IMR-90 (cell line): ENCODE measurements at regions not wholly inside any gene's neighbourhood (a gene's known extent, or its start where the extent isn't known, plus 50 kb on each side); places are given as distances from the start of the nearest gene placed in this dataset.

ENCODE experiments used
- ATAC-seq: fragments of 200-7000 bp; cut with Tn5 transposase; 2 replicates; pipeline ENCODE4 v1.9.1; 2020; ENCODE audit warnings: low read depth, mild to moderate bottlenecking, moderate library complexity
- BruUV-seq: library from RNA; stranded (reverse); fragments of 400-500 nt; replicated peaks from 2 replicates; lab custom pipeline; 2021; lab: Mats Ljungman, UMichigan
- CTCF ChIA-PET: fragments of 300-600 bp; formaldehyde crosslinking; extraction: SDS; loops from one replicate; lab custom pipeline; 2021; ENCODE audit warnings: antibody characterized with exemption; lab: Yijun Ruan, JAX
- POLR2A ChIA-PET: fragments of 300-600 bp; sonication (Branson Sonifier 250); formaldehyde crosslinking; loops from one replicate; lab custom pipeline; 2022; ENCODE audit warnings: antibody characterized with exemption; ENCODE audit not compliant: unreplicated experiment; lab: Charles Lee
- DNase-seq: peaks from one replicate; pipeline ENCODE4 v3.0.0; 2013
- H2AFZ ChIP-seq: replicated peaks from 2 replicates; pipeline ENCODE3; 2013; ENCODE audit warnings: low read length, mild to moderate bottlenecking; ENCODE audit not compliant: poor library complexity
- H2AK5ac ChIP-seq: 2 replicates; pipeline ENCODE4 v1.6.1; 2013; ENCODE audit warnings: low read depth, low read length, inconsistent platforms
- H2AK9ac ChIP-seq: replicated peaks from 2 replicates; pipeline ENCODE3; 2013; ENCODE audit warnings: mild to moderate bottlenecking, low read depth, low read length, moderate library complexity; ENCODE audit not compliant: poor library complexity
- H2BK120ac ChIP-seq: 2 replicates; pipeline ENCODE4 v1.6.1; 2013; ENCODE audit warnings: low read depth, low read length, inconsistent platforms
- H2BK15ac ChIP-seq: 3 replicates; pipeline ENCODE4 v1.6.1; 2013; ENCODE audit warnings: low read depth, low read length, inconsistent platforms
- H2BK20ac ChIP-seq: 2 replicates; pipeline ENCODE4 v1.6.1; 2013; ENCODE audit warnings: low read depth, mild to moderate bottlenecking, inconsistent platforms, low read length, moderate library complexity
- H2BK5ac ChIP-seq: 2 replicates; pipeline ENCODE4 v1.6.1; 2013; ENCODE audit warnings: mild to moderate bottlenecking, low read depth, low read length, inconsistent platforms; ENCODE audit not compliant: poor library complexity, severe bottlenecking
- H3K14ac ChIP-seq: replicated peaks from 2 replicates; pipeline ENCODE4 v1.6.1; 2013; ENCODE audit warnings: low read depth, low read length, inconsistent platforms
- H3K18ac ChIP-seq: 2 replicates; pipeline ENCODE4 v1.6.1; 2013; ENCODE audit warnings: low read depth, low read length, control low read depth
- H3K23ac ChIP-seq: 2 replicates; pipeline ENCODE4 v1.6.1; 2013; ENCODE audit warnings: low read depth, low read length, inconsistent platforms
- H3K27ac ChIP-seq: 2 replicates; pipeline ENCODE4 v1.5.1; 2013; ENCODE audit warnings: mild to moderate bottlenecking, control low read depth, low read length; ENCODE audit not compliant: insufficient read depth
- H3K27me3 ChIP-seq: 2 replicates; pipeline ENCODE4 v1.6.1; 2013; ENCODE audit warnings: low read length; ENCODE audit not compliant: control insufficient read depth, insufficient read depth
- H3K36me3 ChIP-seq: 2 replicates; pipeline ENCODE4 v1.6.1; 2013; ENCODE audit warnings: low read length, mixed read lengths; ENCODE audit not compliant: control insufficient read depth, insufficient read depth
- H3K4ac ChIP-seq: 2 replicates; pipeline ENCODE4 v1.6.1; 2013; ENCODE audit warnings: low read depth, low read length, inconsistent platforms
- H3K4me1 ChIP-seq: 2 replicates; pipeline ENCODE4 v1.6.1; 2013; ENCODE audit warnings: low read length, mixed read lengths; ENCODE audit not compliant: control insufficient read depth, insufficient read depth
- H3K4me2 ChIP-seq: 2 replicates; pipeline ENCODE4 v1.6.1; 2013; ENCODE audit warnings: low read depth, mild to moderate bottlenecking, control low read depth, low read length, moderate library complexity
- H3K4me3 ChIP-seq: 2 replicates; pipeline ENCODE4 v1.5.1; 2013; ENCODE audit warnings: low read depth, mild to moderate bottlenecking, control low read depth, low read length, moderate library complexity; ENCODE audit not compliant: insufficient read depth
- H3K56ac ChIP-seq: 2 replicates; pipeline ENCODE4 v1.6.1; 2013; ENCODE audit warnings: low read length, inconsistent platforms; ENCODE audit not compliant: insufficient read depth; ENCODE audit errors: extremely low read depth
- H3K79me1 ChIP-seq, 2 experiments: 2 replicates each; pipeline ENCODE4 v1.6.1; 2013; ENCODE audit warnings: low read length in 2 of 2, inconsistent platforms in 1 of 2, low read depth in 1 of 2
- H3K9ac ChIP-seq: 2 replicates; pipeline ENCODE4 v1.6.1; 2013; ENCODE audit warnings: low read depth, low read length, control low read depth
- H3K9me1 ChIP-seq: 2 replicates; pipeline ENCODE4 v1.6.1; 2013; ENCODE audit warnings: low read length, inconsistent platforms; ENCODE audit not compliant: insufficient read depth
- H3K9me3 ChIP-seq: 2 replicates; pipeline ENCODE4 v1.6.1; 2013; ENCODE audit warnings: low read length; ENCODE audit not compliant: control insufficient read depth, insufficient read depth
- H4K20me1 ChIP-seq: 2 replicates; pipeline ENCODE4 v1.6.1; 2013; ENCODE audit warnings: low read length, inconsistent platforms; ENCODE audit not compliant: insufficient read depth
- H4K5ac ChIP-seq: 2 replicates; pipeline ENCODE4 v1.6.1; 2013; ENCODE audit warnings: mild to moderate bottlenecking, low read depth, low read length, control low read depth
- H4K8ac ChIP-seq, 2 experiments: 2 replicates each; pipeline ENCODE4 v1.6.1; 2013; ENCODE audit warnings: low read depth in 2 of 2, low read length in 2 of 2, control low read depth in 1 of 2, inconsistent platforms in 1 of 2
- H4K91ac ChIP-seq: 2 replicates; pipeline ENCODE4 v1.6.1; 2013; ENCODE audit warnings: low read depth, low read length, inconsistent platforms; ENCODE audit not compliant: insufficient read depth
- BHLHE40 ChIP-seq: fragments of 150-350 bp; IDR thresholded peaks from 2 replicates; pipeline ENCODE4 v1.6.1; 2016; ENCODE audit warnings: mild to moderate bottlenecking, low read depth, low read length
- FOS ChIP-seq: fragments of 150-350 bp; IDR thresholded peaks from 2 replicates; pipeline ENCODE4 v1.6.1; 2016; ENCODE audit warnings: low read depth, low read length
- MAFK ChIP-seq: IDR thresholded peaks from 2 replicates; pipeline ENCODE4 v1.6.1; 2012; ENCODE audit warnings: low read depth, low read length, improper control_type of control experiment
- MXI1 ChIP-seq: IDR thresholded peaks from 2 replicates; pipeline ENCODE4 v1.6.1; 2012; ENCODE audit warnings: low read depth, mild to moderate bottlenecking, low read length, moderate library complexity, borderline replicate concordance
- NFE2L2 ChIP-seq: fragments of 150-350 bp; IDR thresholded peaks from 2 replicates; pipeline ENCODE4 v1.6.1; 2016; ENCODE audit warnings: low read depth, mild to moderate bottlenecking, low read length
- RFX5 ChIP-seq: IDR thresholded peaks from 2 replicates; pipeline ENCODE4 v1.8.0; 2012; ENCODE audit warnings: low read depth, mild to moderate bottlenecking, low read length, moderate library complexity
- WGBS, 2 experiments: methylation state at CpG; one replicate each; pipeline versions ENCODE4 v1.1.5 to v1.1.7; 2013; ENCODE audit warnings: missing lambda C conversion rate in 2 of 2; ENCODE audit not compliant: insufficient read length in 1 of 2; ENCODE audit errors: extremely low coverage in 2 of 2; 5-methylcytosine and 5-hydroxymethylcytosine counted together
- dilution Hi-C: fragments of 300-500 bp; cut with HindIII; formaldehyde crosslinking; loops from one replicate; pipeline ENCODE4 v1.14.3; 2018; ENCODE audit warnings: low sequenced_read_pairs; ENCODE audit not compliant: unreplicated experiment
- in situ Hi-C: fragments of 300-500 bp; cut with MboI; formaldehyde crosslinking; loops from 3 replicates; pipeline ENCODE4 v1.14.3; 2019; ENCODE audit warnings: low sequenced_read_pairs, inconsistent platforms, mixed read lengths
- intact Hi-C: fragments of 100-400 bp; cut with micrococcal nuclease; formaldehyde crosslinking; loops from 2 replicates; pipeline ENCODE4 v1.10.0; 2022
- TF ChIP-seq, protein P1 (sequence below): fragments of 150-350 bp; IDR thresholded peaks from 2 replicates; pipeline ENCODE4 v1.6.1; 2017; ENCODE audit warnings: mild to moderate bottlenecking, antibody characterized with exemption, low read length, low read depth

DNA sequence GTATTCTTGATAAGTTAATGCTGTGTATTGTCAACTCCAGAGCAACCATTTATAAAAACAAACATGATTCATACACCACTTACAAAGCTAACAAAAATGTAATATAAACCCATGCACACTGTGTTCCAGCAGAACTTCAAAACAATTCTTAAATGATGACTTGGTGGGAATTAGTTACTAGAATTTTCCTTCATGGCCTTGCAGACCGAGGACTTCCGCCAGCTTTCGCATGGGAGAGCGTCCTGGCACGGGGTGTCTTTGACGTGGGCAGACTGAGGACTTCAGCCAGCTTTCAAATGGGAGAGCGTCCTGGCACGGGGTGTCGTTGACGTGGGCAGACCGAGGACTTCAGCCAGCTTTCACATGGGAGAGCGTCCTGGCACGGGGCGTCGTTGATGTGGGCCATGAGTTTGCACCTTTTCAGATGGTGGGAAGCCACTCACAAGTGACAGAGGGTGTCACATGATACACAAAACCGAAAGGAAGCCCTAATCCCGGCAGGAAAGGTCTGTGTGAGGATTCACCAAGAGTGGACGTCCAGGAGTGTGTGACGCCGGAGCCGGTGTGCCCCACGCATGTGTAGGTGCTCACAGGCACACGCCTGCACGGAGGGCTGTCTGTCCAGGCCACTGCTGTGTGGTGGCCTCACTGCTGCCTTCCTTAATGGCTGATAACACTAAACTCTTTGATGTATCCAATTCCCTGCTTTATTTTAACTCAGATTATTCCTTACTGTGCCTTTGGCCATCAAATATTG is 211.3 kb upstream of the IRX4 start:
- dilution Hi-C loops: no loop called here
- ATAC-seq: no peak
- H2AFZ ChIP-seq: no peak overlapping the region

More for the DNA sequence above, 211.3 kb upstream of the IRX4 start:
- Histone ChIP-seq H3K14ac (no peak overlapping the region), H3K79me1 (no peaks in the 10 kb centered on the region), H3K27me3 (no peaks in the 10 kb centered on the region), H3K9ac (no peak overlapping the region), H2BK15ac (no peak overlapping the region), H2BK20ac (no peak overlapping the region), H3K36me3 (no peaks in the 10 kb centered on the region), H3K4ac (no peak overlapping the region), H3K9me3 (peaks cover 24% of the 10 kb centered on the region), H2BK120ac (no peak overlapping the region), H3K4me3 (no peak overlapping the region), H3K4me1 (no peaks in the 10 kb centered on the region), H2AK9ac (peak overlapping the region; percentile 55), H4K20me1 (no peaks in the 10 kb centered on the region), H3K56ac (no peak overlapping the region), H2BK5ac (no peak overlapping the region), H3K23ac (no peak overlapping the region), H3K18ac (no peak overlapping the region), H3K27ac (no peak overlapping the region), H2AK5ac (no peak overlapping the region), H4K8ac (no peak overlapping the region), H3K4me2 (no peak overlapping the region), H4K91ac (no peak overlapping the region), H3K9me1 (no peaks in the 10 kb centered on the region), H4K5ac (no peak overlapping the region)
- POLR2A ChIA-PET: no interaction called here
- in situ Hi-C loops (no loop called here), intact Hi-C loops (no loop called here)
- BruUV-seq: no TSS peak
- CTCF ChIA-PET: no interaction called here
- no peak for DNase-seq
- 32% methylated on average over 20 of the region's 24 CpGs; no CpG with 5 or more reads in 1 of the 2 experiments for WGBS, 2 experiments
- TF ChIP-seq NFE2L2 (no peak), RFX5 (no peak), MAFK (no peak), MXI1 (no peak), FOS (no peak), BHLHE40 (no peak)
- TF ChIP-seq, protein P1, sequence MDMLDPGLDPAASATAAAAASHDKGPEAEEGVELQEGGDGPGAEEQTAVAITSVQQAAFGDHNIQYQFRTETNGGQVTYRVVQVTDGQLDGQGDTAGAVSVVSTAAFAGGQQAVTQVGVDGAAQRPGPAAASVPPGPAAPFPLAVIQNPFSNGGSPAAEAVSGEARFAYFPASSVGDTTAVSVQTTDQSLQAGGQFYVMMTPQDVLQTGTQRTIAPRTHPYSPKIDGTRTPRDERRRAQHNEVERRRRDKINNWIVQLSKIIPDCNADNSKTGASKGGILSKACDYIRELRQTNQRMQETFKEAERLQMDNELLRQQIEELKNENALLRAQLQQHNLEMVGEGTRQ: no peak
